PC-9 (cell line): ENCODE measurements at regions not wholly inside any gene's neighbourhood (a gene's known extent, or its start where the extent isn't known, plus 50 kb on each side); places are given as distances from the start of the nearest gene placed in this dataset.

Experiments used
- BruUV-seq: library from RNA; stranded (reverse); fragments of 400-500 nt; replicated peaks from 2 replicates; lab custom pipeline; 2021; lab: Mats Ljungman, UMichigan
- CTCF ChIA-PET: fragments of 300-600 bp; sonication (Branson Sonifier 250); formaldehyde crosslinking; loops from one replicate; lab custom pipeline; 2022; ENCODE audit warnings: antibody characterized with exemption; lab: Charles Lee
- POLR2A ChIA-PET: fragments of 300-600 bp; sonication (Branson Sonifier 250); formaldehyde crosslinking; loops from one replicate; lab custom pipeline; 2022; ENCODE audit warnings: antibody characterized with exemption; ENCODE audit not compliant: unreplicated experiment; lab: Charles Lee
- DNase-seq, 2 experiments: peaks; one replicate each; pipeline versions ENCODE4 v3.0.0 to v3.0.0-alpha.2; 2015 to 2022; ENCODE audit warnings: mixed read lengths in 1 of 2
- H2AFZ ChIP-seq: fragments of 200-600 bp; sonication (generic); 2 replicates; pipeline ENCODE4 v1.8.1; 2017; ENCODE audit warnings: antibody characterized with exemption
- H3F3A ChIP-seq: fragments of 200-600 bp; sonication (generic); 2 replicates; pipeline ENCODE4 v1.8.1; 2017; ENCODE audit warnings: antibody characterized with exemption, mild to moderate bottlenecking, low read depth; ENCODE audit not compliant: insufficient read depth
- H3K27ac ChIP-seq: fragments of 200-600 bp; sonication (generic); 2 replicates; pipeline ENCODE4 v1.6.1; 2016; ENCODE audit warnings: mixed run types
- H3K27me3 ChIP-seq: fragments of 200-600 bp; sonication (generic); 2 replicates; pipeline ENCODE4 v1.6.1; 2016; ENCODE audit warnings: low read depth, mixed run types; ENCODE audit not compliant: insufficient read depth
- H3K36me3 ChIP-seq: fragments of 200-600 bp; sonication (generic); 2 replicates; pipeline ENCODE4 v1.6.1; 2016; ENCODE audit warnings: low read depth, mixed run types
- H3K4me1 ChIP-seq: fragments of 200-600 bp; sonication (generic); replicated peaks from 2 replicates; pipeline ENCODE4 v1.6.1; 2016; ENCODE audit warnings: mixed run types; ENCODE audit not compliant: insufficient read depth
- H3K4me2 ChIP-seq: fragments of 200-600 bp; sonication (generic); 2 replicates; pipeline ENCODE4 v1.6.1; 2017; ENCODE audit warnings: mixed run types
- H3K4me3 ChIP-seq: fragments of 200-600 bp; sonication (generic); 2 replicates; pipeline ENCODE4 v1.6.1; 2016; ENCODE audit warnings: mixed run types
- H3K79me2 ChIP-seq: fragments of 200-600 bp; sonication (generic); 2 replicates; pipeline ENCODE4 v1.6.1; 2017; ENCODE audit warnings: low read depth, mixed run types
- H3K9me2 ChIP-seq: fragments of 200-600 bp; sonication (generic); 2 replicates; pipeline ENCODE4 v1.8.1; 2017; ENCODE audit warnings: mild to moderate bottlenecking; ENCODE audit not compliant: insufficient read depth
- H3K9me3 ChIP-seq: fragments of 200-600 bp; sonication (generic); 2 replicates; pipeline ENCODE4 v1.8.1; 2016; ENCODE audit warnings: low read depth; ENCODE audit not compliant: insufficient read depth
- H4K20me1 ChIP-seq: fragments of 200-600 bp; sonication (generic); 2 replicates; pipeline ENCODE4 v1.8.1; 2017; ENCODE audit not compliant: insufficient read depth
- CTCF ChIP-seq: fragments of 200-600 bp; sonication (generic); conservative IDR thresholded peaks from 2 replicates; pipeline ENCODE4 v1.6.1; 2017; ENCODE audit warnings: mixed run types, antibody characterized with exemption, mild to moderate bottlenecking, moderate library complexity
- EZH2 ChIP-seq: fragments of 200-600 bp; sonication (generic); IDR thresholded peaks from 2 replicates; pipeline ENCODE4 v1.8.0; 2017; ENCODE audit warnings: antibody characterized with exemption, low read depth
- intact Hi-C: fragments of 100-400 bp; cut with micrococcal nuclease; formaldehyde crosslinking; loops from one replicate; pipeline ENCODE4 v1.10.0; 2022; ENCODE audit not compliant: unreplicated experiment

- ChIA-PET CTCF (no interaction called here), POLR2A (no interaction called here)
- Histone ChIP-seq H3K36me3 (no peaks in the 10 kb centered on the region), H4K20me1 (no peaks in the 10 kb centered on the region), H3K27ac (no peak overlapping the region), H3K79me2 (no peaks in the 10 kb centered on the region), H3K9me3 (no peaks in the 10 kb centered on the region; the same call in 1 of the 2 replicates), H3K4me2 (no peak overlapping the region), H3K4me3 (no peak overlapping the region), H3K9me2 (no peaks in the 10 kb centered on the region), H3K27me3 (no peaks in the 10 kb centered on the region), H3K4me1 (no peaks in the 10 kb centered on the region), H3F3A (no peaks in the 10 kb centered on the region), H2AFZ (no peak overlapping the region)
- BruUV-seq = no TSS peak
- TF ChIP-seq EZH2 (no peak), CTCF (no peak)
- intact Hi-C loops = no loop called here
- no peak for DNase-seq
Measured at GRCh38 chr13:19283836-19284235, 102.2 kb upstream of the TUBA3C start.

- Histone ChIP-seq H3K36me3 (no peaks in the 10 kb centered on the region), H3K4me2 (no peak overlapping the region), H3K4me1 (no peaks in the 10 kb centered on the region), H3K27me3 (peaks cover 27% of the 10 kb centered on the region), H3K79me2 (no peaks in the 10 kb centered on the region), H2AFZ (no peak overlapping the region), H3K9me2 (no peaks in the 10 kb centered on the region), H3K4me3 (no peak overlapping the region), H3K9me3 (no peaks in the 10 kb centered on the region), H3F3A (no peaks in the 10 kb centered on the region), H4K20me1 (no peaks in the 10 kb centered on the region), H3K27ac (no peak overlapping the region)
- intact Hi-C loops = no loop called here
- no TSS peak for BruUV-seq
- CTCF ChIA-PET = no interaction called here
- TF ChIP-seq CTCF = no peak
- TF ChIP-seq EZH2 = no peak
- no peak for DNase-seq
- POLR2A ChIA-PET = no interaction called here
Measured at GRCh38 chr13:19268331-19268730, 86.7 kb upstream of the TUBA3C start.

GRCh38 chr13:19267746-19268145, 86.1 kb upstream of the TUBA3C start:
- no peaks in the 10 kb centered on the region for H4K20me1 ChIP-seq
- DNase-seq = no peak
- no peaks in the 10 kb centered on the region for H3K79me2 ChIP-seq
- H2AFZ ChIP-seq = no peak overlapping the region
- H3F3A ChIP-seq = no peaks in the 10 kb centered on the region
- no peak overlapping the region for H3K27ac ChIP-seq
- no peaks in the 10 kb centered on the region for H3K9me3 ChIP-seq
- BruUV-seq = no TSS peak
- H3K36me3 ChIP-seq = no peaks in the 10 kb centered on the region
- POLR2A ChIA-PET = no interaction called here
- TF ChIP-seq EZH2 = no peak
- TF ChIP-seq CTCF = no peak
- CTCF ChIA-PET = no interaction called here
- H3K27me3 ChIP-seq = peaks cover 29% of the 10 kb centered on the region
- no peak overlapping the region for H3K4me3 ChIP-seq
- no peaks in the 10 kb centered on the region for H3K9me2 ChIP-seq
- no peak overlapping the region for H3K4me2 ChIP-seq
- H3K4me1 ChIP-seq = no peaks in the 10 kb centered on the region
- intact Hi-C loops = no loop called here
